TTC549 (cell line): ENCODE measurements at regions not wholly inside any gene's neighbourhood (a gene's known extent, or its start where the extent isn't known, plus 50 kb on each side); places are given as distances from the start of the nearest gene placed in this dataset.

ENCODE experiments used
- FAIRE-seq: peaks from 2 replicates; lab custom pipeline; 2012; peaks lifted over from hg19 to GRCh38; lab: Jason Lieb, UNC

GRCh38 chr2:158049129-158049855 lies 52.4 kb upstream of the UPP2 start:
- no peak for FAIRE-seq

- FAIRE-seq: no peak
These were observed 53.3 kb upstream of the UPP2 start for GRCh38 chr2:158048327-158048726.

- FAIRE-seq: no peak
These were observed 54.5 kb upstream of the UPP2 start for GRCh38 chr2:158047156-158047611.

- FAIRE-seq: no peak
These were observed 55.4 kb upstream of the UPP2 start for GRCh38 chr2:158046121-158046880.

GRCh38 chr2:158045362-158045761 lies 56.3 kb upstream of the UPP2 start:
- FAIRE-seq: no peak

GRCh38 chr2:158043181-158043948 lies 58.3 kb upstream of the UPP2 start:
- no peak for FAIRE-seq

- FAIRE-seq: no peak
These were observed 59.0 kb upstream of the UPP2 start for GRCh38 chr2:158042666-158043065.

GRCh38 chr2:158042245-158042644 lies 59.4 kb upstream of the UPP2 start:
- FAIRE-seq: no peak

- FAIRE-seq: no peak
These were observed 60.3 kb upstream of the UPP2 start for GRCh38 chr2:158041400-158041799.

- FAIRE-seq: no peak
These were observed 62.8 kb upstream of the UPP2 start for GRCh38 chr2:158038901-158039300.

GRCh38 chr2:158034198-158034866 lies 67.3 kb upstream of the UPP2 start:
- no peak for FAIRE-seq

- FAIRE-seq: no peak
These were observed 70.3 kb upstream of the UPP2 start for GRCh38 chr2:158031371-158031770.

GRCh38 chr2:158025255-158025996 lies 76.2 kb upstream of the UPP2 start:
- no peak for FAIRE-seq

- peak; percentile 69 for FAIRE-seq
These were observed 77.3 kb upstream of the UPP2 start for GRCh38 chr2:158024288-158024898.

- FAIRE-seq: no peak
These were observed 78.8 kb upstream of the UPP2 start for GRCh38 chr2:158022888-158023287.

GRCh38 chr2:158021226-158021625 lies 80.5 kb upstream of the UPP2 start:
- no peak for FAIRE-seq

- FAIRE-seq: no peak
These were observed 86.1 kb upstream of the UPP2 start for GRCh38 chr2:158015428-158016076.

- FAIRE-seq: no peak
These were observed 87.8 kb upstream of the UPP2 start for GRCh38 chr2:158013891-158014290.

GRCh38 chr2:158011055-158011771 lies 90.5 kb upstream of the UPP2 start:
- no peak for FAIRE-seq

GRCh38 chr2:158009399-158009798 lies 92.3 kb upstream of the UPP2 start:
- FAIRE-seq: no peak
